ENCODE measurements at regions not wholly inside any gene's neighbourhood (a gene's known extent, or its start where the extent isn't known, plus 50 kb on each side); places are given as distances from the start of the nearest gene placed in this dataset.

GRCh38 chr3:18558507-18558906 is 133.4 kb upstream of the SATB1 start:
- TF ChIP-seq CTCF (IDR thresholded peaks at IDR 0.05), result no peak
- no peak for TF ChIP-seq ZFX (IDR thresholded peaks at IDR 0.05; ENCODE audit: borderline replicate concordance)
